HL-60 (cell line): ENCODE measurements at regions not wholly inside any gene's neighbourhood (a gene's known extent, or its start where the extent isn't known, plus 50 kb on each side); places are given as distances from the start of the nearest gene placed in this dataset.

Experiments
- CTCF ChIP-seq: IDR thresholded peaks from one replicate; pipeline ENCODE4 v1.5.1; 2011; ENCODE audit warnings: low read length, control low read depth, inconsistent platforms; ENCODE audit not compliant: insufficient read depth
- GABPA ChIP-seq: IDR thresholded peaks from 2 replicates; pipeline ENCODE4 v1.6.1; 2012; ENCODE audit warnings: low read depth
- POLR2AphosphoS5 ChIP-seq: IDR thresholded peaks from 2 replicates; pipeline ENCODE4 v1.6.1; 2012; ENCODE audit warnings: low read depth
- REST ChIP-seq: IDR thresholded peaks from 2 replicates; pipeline ENCODE4 v1.6.1; 2012; ENCODE audit warnings: low read depth; ENCODE audit not compliant: insufficient replicate concordance

- no peak for TF ChIP-seq CTCF
- no peak for TF ChIP-seq POLR2AphosphoS5
- TF ChIP-seq GABPA = no peak
- TF ChIP-seq REST = no peak
Measured at GRCh38 chr2:105478670-105479069, 79.8 kb upstream of the FHL2 start.
